HG02970 (cell line): ENCODE measurements at regions not wholly inside any gene's neighbourhood (a gene's known extent, or its start where the extent isn't known, plus 50 kb on each side); places are given as distances from the start of the nearest gene placed in this dataset.

Experiments
- ATAC-seq: cut with Tn5 transposase; IDR thresholded peaks from one replicate; pipeline ENCODE4 v1.9.1; 2021; ENCODE audit warnings: mild to moderate bottlenecking, moderate library complexity, moderate number of reproducible peaks; ENCODE audit not compliant: unreplicated experiment, low FRiP score

DNA sequence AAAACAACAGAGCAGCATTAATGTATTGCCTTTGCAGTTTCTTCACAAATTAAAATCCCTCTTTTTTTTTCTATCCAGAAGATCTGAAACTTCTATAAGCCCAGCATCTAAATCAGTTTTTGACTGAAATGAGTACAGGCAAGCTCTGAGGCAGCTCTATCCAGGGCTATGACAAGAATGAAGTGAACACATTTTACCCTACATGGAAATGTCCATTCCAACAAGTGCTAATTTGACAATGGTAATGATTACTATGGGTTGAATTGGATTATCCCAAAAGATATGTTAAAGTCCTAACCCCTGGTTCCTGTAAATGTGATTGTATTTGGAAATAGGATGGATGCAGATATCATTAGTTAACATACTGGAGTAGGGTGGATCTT, 115.7 kb downstream of the RPL22L1 start:
- no peak for ATAC-seq

- no peak for ATAC-seq
Observed at GRCh38 chr3:170753421-170754310, 116.3 kb downstream of the RPL22L1 start.

DNA sequence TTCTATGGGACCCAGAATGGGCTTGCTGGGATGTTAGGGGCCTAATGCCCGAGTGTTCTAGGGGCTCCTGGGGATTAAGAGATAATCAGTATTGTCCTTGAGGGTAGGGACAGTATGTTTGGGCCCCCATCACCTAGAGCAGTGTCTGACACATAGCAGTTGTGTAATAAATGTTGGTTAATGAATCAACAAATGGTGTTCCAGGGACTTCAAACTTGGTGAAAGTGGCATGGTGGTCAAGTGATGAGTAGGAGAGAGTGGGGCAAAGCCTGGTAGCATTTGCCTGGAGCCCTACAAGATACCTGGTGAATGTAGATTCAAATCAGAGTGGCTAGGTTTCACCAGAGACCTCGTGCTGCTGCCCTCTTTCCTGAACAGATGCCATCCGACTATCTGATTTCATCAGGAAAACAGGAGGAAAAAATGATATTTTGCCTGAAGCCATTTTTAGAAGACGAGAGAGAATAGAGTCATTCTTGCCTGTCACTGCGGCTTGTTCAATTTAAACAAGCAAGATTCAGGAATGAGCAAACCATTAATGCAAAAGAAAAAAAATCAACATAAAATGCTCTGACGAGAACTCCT, 117.3 kb downstream of the RPL22L1 start:
- ATAC-seq: no peak

DNA sequence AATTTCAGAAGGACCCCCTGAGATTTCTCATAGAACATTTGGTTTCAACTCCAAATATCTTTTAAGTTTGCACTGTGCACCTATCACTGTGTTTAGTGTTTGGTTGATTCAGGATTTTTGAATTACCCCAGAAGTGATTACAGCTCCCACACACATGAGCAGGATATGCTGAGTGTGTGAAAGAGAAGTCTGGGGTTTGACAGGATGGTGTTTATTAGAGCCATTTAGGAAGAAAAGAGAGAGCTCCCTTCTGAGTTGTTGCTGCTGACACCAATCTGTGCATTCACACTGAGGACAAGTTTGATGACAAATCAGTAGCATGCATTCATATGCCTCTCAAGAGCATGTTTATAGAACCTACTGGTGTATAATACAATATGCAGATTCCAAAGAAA, 118.1 kb downstream of the RPL22L1 start:
- no peak for ATAC-seq

DNA sequence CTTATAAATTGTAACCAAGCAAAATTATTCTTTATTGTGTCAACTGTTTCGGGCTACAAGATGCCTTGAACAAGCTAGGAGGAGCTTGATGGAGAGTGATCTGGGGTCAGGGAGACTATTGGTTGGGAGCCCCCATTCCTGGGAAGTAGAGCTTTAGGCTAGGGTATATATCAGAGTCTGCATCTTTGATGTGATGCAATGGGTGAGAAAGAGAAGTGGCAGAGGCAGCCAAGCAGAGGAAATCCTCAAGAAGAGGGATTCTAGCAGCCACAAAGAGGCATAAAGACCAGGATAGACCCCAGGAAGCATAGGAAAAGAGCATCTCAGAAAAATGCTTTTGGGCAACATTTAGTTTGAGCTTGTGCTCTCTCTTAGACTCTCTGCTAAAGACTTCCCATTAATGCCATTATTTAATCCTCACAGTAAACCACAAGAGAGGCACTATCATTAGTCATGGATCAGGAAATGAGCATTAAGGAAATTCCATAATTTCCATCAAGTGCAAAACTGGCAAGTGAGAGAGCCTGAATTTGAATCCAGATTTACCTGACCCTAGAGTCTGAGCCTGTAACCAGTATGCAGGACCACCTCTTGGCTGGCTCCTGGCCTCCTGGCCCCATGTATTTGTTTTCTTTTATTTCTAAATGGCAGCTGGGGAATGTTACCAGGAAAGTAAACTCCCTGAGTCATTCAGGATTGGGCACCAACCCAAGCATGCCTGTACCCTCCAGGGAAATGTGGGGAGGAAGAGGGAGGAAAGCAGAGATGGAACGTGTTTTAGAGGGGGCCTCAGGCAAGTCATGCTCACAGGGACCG, 118.7 kb downstream of the RPL22L1 start:
- no peak for ATAC-seq

GRCh38 chr3:170750478-170750830, 119.5 kb downstream of the RPL22L1 start:
- no peak for ATAC-seq

GRCh38 chr3:170749765-170750477, 120.1 kb downstream of the RPL22L1 start:
- no peak for ATAC-seq

- ATAC-seq: no peak
Observed at GRCh38 chr3:170749185-170749584, 120.8 kb downstream of the RPL22L1 start.

GRCh38 chr3:170746175-170746942, 123.6 kb downstream of the RPL22L1 start:
- ATAC-seq: no peak

DNA sequence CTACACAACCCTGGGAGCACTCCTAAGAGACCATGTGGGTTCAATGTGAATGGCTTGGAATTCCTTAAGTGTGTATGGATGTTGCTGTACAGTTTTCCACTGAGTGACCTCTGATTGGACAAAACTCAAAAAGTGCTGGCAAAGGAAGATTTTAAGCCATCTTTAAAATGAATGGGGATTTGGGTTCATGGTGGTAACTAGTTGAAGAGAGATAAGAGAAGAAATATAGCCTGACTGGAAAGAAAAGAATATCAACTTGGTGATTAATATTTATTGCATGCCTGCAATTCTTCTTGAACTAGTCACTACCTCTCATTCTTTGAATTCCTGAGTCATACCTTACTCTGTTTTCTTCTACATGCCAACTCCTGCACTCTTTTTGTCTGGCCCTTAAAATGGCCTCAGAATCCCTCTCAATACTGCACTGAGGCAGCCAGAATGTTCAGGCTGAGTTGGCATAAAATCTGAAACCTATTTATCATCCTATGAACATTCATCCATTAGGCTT, 124.7 kb downstream of the RPL22L1 start:
- ATAC-seq: no peak

DNA sequence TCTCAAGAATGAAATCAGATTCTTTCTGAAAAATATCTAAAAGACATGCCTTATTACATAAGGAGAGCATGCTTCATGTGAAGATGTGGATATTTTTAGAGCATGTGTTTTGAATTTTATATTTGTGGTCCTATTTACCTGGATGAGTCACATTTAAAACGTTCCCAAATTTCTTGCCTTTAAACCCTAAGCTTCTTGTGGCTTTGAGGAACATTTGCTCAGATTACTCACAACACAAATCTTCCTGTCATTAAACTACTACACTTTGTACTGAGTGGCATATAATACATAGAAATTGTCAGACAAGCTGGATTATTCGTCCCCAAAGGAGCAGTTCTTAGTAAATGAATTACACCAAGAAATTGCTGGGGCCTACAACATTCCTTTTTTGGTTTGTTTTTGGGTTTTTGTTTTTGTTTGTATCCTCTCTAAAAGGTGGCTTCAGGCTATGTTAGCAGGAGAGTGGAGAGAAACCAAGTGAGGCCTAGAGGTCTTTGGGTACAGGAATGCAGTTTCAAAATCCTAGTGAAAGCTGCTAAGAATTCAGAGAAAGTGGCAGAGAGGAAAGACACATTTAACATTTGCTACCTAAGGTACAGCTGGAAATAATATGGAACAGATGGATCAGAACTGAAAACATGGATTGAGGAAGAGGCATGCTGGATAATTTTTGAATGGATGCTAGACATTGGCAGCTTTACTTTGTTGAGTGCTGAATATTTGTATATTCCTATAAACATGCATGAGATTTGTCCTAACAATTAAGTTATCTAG, 128.1 kb downstream of the RPL22L1 start:
- ATAC-seq: no peak

GRCh38 chr3:170740726-170741591, 129.0 kb downstream of the RPL22L1 start:
- ATAC-seq: no peak

GRCh38 chr3:170740285-170740684, 129.7 kb downstream of the RPL22L1 start:
- no peak for ATAC-seq

GRCh38 chr3:170739410-170739809, 130.6 kb downstream of the RPL22L1 start:
- ATAC-seq: no peak

GRCh38 chr3:170738766-170739165, 131.2 kb downstream of the RPL22L1 start:
- no peak for ATAC-seq

GRCh38 chr3:170737498-170738162, 132.4 kb downstream of the RPL22L1 start:
- ATAC-seq: no peak

DNA sequence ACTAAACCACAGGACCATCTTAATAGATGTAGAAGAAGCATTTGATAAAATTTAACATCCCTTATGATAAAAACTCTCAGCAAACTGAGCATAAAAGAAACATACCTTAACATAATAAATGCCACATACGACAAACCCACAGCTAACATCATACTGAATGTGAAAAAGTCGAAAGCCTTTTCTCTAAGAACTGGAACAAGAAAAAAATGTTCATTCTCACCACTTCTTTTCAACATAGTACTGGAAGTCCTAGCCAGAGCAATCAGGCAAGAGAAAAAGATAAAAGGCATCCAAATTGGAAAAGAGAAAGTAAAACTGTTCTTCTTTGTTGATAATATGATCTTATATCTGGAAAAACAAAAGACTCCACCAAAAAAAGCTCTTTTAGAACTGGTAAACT, 134.2 kb downstream of the RPL22L1 start:
- no peak for ATAC-seq

- ATAC-seq: no peak
Observed at GRCh38 chr3:170734735-170735065, 135.3 kb downstream of the RPL22L1 start.
